ENCODE measurements at regions not wholly inside any gene's neighbourhood (a gene's known extent, or its start where the extent isn't known, plus 50 kb on each side); places are given as distances from the start of the nearest gene placed in this dataset.

DNA sequence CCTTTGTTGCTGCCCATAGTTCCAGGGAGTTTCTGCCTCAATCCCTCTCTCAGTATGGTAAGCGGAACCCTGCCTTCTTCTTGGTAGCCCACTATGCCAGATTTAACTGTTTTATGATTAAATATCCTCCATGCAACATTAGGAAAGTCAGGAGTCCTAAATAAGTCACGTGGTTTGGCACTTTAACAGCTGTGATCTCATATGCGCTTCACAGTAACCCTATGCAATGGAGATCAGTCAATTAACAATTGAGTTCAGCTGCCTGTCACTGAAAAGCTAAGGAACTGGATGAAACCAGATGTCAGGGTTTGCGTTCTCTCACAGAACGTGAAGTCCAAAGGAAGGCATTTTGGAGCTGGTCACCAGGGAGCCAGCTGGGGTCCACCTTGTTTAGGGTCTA is 81.6 kb downstream of the PSMB1 start:
- in situ Hi-C loops (cut with MboI; ENCODE audit: low sequenced_read_pairs, unreplicated experiment): no loop called here
- TF ChIP-seq, protein P1, sequence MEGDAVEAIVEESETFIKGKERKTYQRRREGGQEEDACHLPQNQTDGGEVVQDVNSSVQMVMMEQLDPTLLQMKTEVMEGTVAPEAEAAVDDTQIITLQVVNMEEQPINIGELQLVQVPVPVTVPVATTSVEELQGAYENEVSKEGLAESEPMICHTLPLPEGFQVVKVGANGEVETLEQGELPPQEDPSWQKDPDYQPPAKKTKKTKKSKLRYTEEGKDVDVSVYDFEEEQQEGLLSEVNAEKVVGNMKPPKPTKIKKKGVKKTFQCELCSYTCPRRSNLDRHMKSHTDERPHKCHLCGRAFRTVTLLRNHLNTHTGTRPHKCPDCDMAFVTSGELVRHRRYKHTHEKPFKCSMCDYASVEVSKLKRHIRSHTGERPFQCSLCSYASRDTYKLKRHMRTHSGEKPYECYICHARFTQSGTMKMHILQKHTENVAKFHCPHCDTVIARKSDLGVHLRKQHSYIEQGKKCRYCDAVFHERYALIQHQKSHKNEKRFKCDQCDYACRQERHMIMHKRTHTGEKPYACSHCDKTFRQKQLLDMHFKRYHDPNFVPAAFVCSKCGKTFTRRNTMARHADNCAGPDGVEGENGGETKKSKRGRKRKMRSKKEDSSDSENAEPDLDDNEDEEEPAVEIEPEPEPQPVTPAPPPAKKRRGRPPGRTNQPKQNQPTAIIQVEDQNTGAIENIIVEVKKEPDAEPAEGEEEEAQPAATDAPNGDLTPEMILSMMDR (IDR thresholded peaks at IDR 0.05; ENCODE audit: borderline replicate concordance, control extremely low read depth, extremely low read depth, insufficient read depth, missing control alignments): no peak

DNA sequence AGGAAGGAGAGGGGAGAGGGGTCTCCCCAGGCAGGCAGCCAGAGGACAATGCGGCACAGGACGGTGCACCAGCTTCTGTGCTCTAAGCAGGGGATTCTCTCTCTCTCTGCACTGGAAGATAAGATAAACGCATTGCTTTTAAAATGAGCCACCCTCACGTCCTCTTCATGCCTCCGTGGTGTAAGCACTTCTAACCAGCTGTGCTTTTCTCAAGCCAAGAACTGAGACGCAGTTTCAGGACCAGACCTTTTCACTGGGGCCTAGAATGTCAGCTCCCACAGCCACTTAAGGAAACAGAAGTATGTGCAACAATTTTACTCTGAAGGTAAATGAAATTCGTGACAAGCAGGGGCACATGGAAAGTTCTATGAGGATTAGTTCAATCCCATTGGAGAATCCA is 82.4 kb downstream of the PSMB1 start:
- TF ChIP-seq, protein P1 (IDR thresholded peaks at IDR 0.05; ENCODE audit: borderline replicate concordance, control extremely low read depth, extremely low read depth, insufficient read depth, missing control alignments): no peak
- in situ Hi-C loops (cut with MboI; ENCODE audit: low sequenced_read_pairs, unreplicated experiment): no loop called here
- no peak for DNase-seq (ENCODE audit: low spot score)

More for the DNA sequence above, 81.6 kb downstream of the PSMB1 start:
- no peak for DNase-seq (ENCODE audit: low spot score)

DNA sequence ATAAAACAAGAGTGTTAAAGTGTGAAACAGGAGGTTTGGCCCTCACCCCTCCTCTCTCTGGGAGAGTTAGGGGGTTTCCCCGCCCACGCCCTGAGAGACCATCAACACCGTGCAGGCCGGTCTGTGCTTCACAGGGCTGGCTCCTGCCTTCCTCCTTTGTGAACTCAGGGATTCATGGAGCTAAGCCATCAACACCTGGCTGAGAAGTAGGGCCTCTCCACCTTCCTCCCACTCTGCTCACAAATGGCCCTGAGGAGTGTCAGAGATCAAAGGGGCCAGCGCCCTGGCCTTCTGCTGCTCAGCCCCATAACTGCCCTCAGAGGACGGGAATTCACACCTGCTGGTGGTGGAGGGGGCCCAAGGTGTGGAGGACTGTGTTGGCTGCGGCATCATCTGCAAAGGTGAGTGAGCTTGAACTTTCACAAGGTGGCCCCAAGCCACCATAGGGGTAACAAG is 88.6 kb downstream of the PSMB1 start:
- TF ChIP-seq, protein P1 (IDR thresholded peaks at IDR 0.05; ENCODE audit: borderline replicate concordance, control extremely low read depth, extremely low read depth, insufficient read depth, missing control alignments): no peak
- in situ Hi-C loops (cut with MboI; ENCODE audit: low sequenced_read_pairs, unreplicated experiment): no loop called here
- peak; percentile 76 for DNase-seq (ENCODE audit: low spot score)

DNA sequence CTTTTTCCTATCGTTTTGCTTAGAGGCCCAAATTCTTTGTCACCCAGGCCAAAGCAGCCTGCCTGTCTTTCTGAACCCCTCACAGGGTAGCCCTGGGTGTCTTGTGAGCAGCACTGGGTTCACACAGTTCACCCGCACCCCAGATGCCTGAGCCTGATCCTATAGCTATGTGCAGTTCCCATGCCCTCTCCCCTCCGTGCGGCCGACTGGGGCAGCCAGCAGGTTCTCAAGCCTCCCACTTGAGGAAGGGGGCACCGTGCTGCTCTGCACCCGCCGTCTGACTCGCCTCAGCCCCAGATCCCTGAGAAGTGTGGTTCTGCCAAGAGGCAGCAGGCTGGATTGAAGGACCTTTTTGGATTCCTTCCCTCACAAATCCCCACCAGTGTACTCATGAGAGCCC is 89.0 kb downstream of the PSMB1 start:
- TF ChIP-seq, protein P1 (IDR thresholded peaks at IDR 0.05; ENCODE audit: borderline replicate concordance, control extremely low read depth, extremely low read depth, insufficient read depth, missing control alignments): no peak
- in situ Hi-C loops (cut with MboI; ENCODE audit: low sequenced_read_pairs, unreplicated experiment): no loop called here
- DNase-seq (ENCODE audit: low spot score): peak; percentile 28

DNA sequence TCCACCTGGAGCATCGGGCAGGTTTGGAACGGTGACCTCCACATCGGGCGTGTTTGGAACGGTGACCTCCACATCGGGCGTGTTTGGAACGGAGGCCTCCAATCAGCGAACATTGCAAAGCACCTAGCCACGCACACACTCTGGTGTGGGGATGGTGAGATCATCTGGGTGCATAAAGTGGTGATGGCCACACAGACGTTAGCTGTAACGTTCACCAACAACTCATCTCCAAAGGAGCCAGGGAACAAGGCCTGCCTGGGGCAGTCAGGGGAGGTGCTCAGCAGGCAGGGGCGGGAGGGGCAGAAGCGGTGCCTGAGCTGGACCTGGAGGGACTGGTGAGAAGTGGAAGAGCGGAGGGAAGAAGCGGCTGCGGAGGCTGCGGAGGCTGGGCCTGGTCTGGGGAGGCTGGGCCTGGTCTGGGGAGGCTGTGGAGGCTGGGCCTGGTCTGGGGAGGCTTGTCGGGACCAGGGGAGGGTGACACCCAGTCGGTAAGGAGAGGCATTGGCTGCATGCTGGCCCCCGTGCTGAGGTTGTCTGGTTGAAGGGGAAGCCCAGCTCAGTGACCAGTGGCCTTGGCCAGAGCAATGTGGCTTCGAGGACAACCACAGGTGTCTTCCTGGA is 89.9 kb downstream of the PSMB1 start:
- peak; percentile 20 for DNase-seq (ENCODE audit: low spot score)
- in situ Hi-C loops (cut with MboI; ENCODE audit: low sequenced_read_pairs, unreplicated experiment): no loop called here
- TF ChIP-seq, protein P1 (IDR thresholded peaks at IDR 0.05; ENCODE audit: borderline replicate concordance, control extremely low read depth, extremely low read depth, insufficient read depth, missing control alignments): no peak

DNA sequence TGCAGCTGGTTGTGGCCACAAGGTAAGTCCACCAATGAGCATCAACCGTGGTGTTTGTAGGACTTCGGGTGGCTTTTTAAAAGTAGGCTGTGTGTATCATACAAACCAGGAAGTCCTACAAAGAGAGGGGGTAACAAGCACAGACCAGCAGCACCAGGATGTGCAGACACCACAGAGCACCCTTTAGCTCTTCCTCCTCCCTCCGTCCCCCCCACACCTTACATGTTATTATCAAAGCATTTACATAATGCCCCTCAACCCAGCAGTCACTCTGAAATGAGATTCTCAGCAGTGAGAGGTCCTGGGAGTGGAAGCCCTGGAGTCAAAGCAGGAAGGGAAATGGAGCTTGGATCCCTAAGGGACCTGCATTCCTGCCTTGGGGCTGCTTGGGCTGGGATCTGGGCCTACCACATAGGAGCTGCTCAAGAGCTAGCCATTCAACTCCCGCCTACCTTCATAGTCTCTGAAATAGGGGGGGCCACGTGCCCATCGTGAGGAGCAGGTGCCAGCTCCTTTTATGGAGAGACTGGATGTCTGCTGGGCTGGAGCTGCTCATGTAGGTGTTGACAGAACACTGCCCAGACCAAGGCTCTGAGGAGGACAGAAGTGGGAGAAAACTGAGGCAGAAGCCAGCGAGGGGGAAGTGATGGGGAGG is 90.6 kb downstream of the PSMB1 start:
- in situ Hi-C loops (cut with MboI; ENCODE audit: low sequenced_read_pairs, unreplicated experiment): no loop called here
- DNase-seq (ENCODE audit: low spot score): peak; percentile 27
- TF ChIP-seq, protein P1 (IDR thresholded peaks at IDR 0.05; ENCODE audit: borderline replicate concordance, control extremely low read depth, extremely low read depth, insufficient read depth, missing control alignments): no peak
